Effector CD4-positive, alpha-beta T cell (primary cell): ENCODE measurements at regions not wholly inside any gene's neighbourhood (a gene's known extent, or its start where the extent isn't known, plus 50 kb on each side); places are given as distances from the start of the nearest gene placed in this dataset.

Experiments
- DNase-seq: peaks from one replicate; pipeline ENCODE4 v3.0.0-alpha.2; 2020

DNA sequence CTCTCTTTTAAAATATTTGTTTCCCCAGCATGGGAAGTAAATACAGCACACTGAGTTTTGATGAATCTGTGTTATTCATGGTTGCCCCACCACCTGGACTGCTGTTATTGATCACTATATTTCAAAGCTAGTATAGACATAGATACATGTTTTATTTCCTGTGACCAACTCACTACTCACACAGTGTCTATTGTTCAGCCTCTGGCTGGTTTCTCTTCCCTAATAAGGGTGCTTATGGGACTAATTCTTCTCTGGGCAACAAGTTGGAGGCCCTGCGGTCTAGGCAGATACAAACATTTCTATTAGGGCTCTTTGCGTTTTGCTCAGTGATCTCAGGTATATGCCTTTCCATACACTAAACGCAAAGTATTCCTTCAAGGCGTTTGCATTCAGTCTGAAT, 1191.0 kb upstream of the TMEM132C start:
- no peak for DNase-seq

DNA sequence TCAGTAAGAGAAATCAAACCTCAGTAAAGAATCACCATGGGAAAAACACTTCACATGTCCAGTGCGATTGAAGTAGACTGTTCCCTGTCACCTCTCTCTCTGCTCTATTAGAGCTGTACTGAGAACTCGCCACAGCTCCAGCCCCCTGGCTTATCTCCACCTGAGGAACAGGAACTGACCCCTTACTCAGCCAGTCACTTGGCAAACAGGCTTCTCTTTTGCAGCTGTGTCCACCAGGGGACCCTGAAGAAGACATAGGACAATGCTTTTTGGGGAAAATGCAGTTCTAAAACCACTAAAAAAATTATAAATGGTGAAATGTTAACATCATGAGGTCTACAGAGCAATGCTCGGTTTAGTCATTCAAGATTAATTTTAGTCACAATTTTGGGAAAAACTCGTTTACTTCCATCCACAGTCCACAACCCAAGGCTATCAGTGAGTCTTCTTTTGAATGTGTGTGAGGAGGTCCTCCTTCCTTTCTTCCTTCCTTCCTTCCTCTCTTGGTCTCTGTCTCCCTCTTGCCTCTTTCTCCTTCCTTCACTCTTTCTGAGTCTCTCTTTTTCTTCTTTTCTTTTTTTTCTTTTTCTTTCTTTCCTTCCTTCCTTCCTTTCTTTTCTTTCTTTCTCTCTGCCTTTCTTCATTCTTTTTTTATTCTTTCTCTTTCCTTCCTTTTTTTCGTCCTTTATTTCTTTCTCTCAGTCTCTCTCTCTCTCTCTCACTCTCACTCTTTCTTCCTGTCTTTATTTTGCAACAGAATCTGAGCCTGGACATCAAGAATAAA, 1189.5 kb upstream of the TMEM132C start:
- no peak for DNase-seq

DNA sequence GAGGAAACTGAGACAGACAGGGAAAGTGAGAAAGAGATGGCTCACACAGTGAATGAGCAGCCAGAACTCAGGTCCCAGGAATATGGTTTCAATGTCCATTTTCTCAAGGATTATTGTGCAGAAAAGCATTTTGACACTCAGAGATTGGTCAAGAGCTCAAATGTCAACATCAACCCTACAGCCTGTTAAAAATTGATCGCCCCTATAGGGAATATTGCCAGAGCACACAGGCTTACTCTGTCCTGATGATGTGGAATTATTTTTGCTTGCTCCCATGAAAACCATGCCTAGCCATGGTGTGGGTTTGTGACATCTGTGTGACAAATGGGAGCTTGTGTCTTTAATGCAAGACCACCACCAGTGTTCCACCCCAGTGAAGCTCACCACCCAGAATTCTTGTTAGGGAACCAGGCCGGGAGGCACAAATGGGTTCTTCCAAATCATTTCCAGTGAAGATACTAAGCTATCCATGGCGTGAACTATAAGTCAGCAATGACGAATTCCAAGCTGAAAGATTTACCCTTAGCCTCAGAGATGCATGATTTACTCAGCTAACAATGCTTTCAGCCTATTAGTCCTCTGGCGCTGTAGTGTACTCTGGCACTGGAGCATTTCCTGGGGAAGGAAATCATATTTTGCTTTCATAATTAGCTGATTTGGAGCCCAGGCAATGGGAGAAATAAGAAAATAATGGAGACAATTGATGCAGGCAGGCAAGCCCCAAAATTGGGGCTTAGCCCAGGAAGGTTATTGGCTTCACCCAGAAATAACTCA, 1188.2 kb upstream of the TMEM132C start:
- no peak for DNase-seq

DNA sequence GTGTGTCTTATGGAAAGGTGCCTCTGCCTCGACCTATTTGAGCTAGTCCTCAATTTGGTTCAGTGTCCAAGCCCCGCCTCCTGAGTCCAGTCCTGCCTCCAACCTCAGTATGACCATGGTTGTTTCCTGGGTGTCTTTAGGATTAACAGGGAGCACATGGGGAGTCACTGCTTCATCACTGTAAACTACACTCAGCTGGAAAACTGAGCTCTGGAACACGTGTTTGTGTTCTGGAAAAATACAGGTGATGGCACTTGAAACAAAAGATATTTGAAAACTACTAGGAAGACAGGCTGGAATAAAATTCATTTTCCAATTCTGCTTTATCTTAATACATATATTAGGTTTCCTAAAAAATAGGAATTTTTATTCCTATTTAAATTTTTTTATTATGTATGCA, 1187.3 kb upstream of the TMEM132C start:
- no peak for DNase-seq

DNA sequence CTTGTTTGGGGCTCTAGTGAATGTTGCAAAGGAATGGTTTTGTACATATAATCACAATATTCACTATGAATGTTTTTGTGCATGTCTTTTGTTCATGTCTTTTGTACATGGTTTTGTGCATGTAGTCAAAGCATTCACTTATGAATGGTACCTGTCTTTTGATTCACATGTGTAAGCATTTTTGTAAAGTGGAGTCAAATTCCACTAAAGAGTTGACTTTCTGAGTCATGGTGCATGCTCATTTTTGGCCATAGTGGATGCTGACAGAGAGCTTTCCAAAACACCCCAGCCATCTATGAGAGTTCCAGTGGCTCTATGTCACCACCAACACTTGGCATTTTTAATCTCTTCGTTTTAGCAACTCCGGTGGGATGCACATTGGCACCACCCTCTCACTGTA, 1185.9 kb upstream of the TMEM132C start:
- DNase-seq, result no peak

DNA sequence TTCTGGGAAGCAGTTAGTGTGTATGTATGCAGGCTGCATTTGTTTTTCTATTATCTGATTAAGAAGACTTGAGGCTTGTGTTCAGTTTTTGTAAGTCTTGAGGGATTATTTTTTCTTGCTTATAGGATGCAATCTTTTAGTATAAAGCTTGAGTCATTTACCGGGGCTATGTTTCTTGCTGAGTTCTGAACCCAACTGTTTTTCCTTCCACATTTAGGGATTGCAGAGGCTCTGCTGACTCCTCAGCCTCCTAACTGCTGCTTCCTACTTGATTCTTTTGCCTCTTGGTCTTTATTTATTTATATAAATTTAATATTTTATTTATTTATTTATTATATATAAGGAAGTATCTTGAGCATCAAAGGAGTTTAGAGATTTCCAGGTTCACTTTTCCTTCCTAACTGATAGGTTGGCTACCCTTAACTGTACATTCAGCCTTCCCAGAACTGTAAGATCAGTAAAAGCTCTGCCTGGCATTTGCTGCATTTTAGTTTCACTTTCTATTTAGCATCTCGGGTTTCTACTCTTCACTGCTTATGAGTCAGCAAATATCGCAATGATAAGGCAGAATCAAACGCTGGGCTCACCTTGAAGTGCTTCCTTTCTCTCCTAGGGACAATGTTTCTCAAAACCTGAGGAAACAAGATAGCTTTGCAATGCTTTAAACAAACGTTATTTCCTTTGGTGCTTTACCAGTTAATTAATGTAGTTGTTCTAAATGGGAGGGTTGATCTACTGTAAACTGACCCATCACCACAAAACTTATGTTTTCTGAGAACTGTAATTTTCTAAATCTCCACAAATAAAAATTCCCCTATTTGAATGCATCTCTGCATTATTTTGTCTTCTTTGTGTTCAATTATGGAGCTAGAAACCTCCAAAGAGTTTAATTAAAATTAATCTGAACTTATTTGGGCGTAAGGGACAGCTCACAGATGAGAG, 1183.7 kb upstream of the TMEM132C start:
- DNase-seq, result no peak

DNA sequence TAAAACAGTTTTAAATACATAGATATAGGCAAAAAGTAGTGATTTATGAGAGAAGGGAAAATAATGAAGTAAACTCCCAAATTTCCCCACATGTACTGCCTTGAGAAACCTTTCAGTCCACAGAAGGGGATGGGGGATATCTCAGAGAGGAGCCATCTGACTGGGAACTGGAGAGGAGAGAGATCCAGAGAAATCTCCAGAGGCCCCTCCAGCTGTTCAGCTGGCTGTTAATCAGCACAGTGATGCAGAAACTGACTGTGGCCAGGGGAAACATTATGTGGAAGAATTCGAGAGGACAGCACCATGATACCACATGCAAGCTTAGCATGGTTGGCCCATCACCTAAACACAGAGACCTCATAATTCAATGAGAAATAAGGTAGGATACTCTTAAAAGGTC, 1165.9 kb upstream of the TMEM132C start:
- DNase-seq, result no peak

DNA sequence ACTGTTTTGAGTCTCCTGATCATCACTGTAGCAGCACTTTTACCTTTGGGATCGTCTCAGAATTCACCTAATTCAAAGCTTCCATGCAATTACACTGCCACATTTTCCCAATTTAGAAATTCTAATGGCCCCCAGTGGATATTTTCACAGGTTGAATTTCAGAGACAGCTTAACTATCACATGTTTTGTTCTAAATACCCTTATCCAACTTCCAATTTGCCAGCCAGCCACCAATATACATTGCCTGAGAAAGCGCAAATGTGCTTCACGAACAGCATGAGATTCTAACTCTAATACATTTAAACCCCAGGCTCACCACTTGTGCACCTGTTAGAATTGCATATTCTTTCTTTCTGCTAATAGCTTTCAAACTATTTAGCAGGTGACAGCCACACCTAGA, 1160.9 kb upstream of the TMEM132C start:
- no peak for DNase-seq

DNA sequence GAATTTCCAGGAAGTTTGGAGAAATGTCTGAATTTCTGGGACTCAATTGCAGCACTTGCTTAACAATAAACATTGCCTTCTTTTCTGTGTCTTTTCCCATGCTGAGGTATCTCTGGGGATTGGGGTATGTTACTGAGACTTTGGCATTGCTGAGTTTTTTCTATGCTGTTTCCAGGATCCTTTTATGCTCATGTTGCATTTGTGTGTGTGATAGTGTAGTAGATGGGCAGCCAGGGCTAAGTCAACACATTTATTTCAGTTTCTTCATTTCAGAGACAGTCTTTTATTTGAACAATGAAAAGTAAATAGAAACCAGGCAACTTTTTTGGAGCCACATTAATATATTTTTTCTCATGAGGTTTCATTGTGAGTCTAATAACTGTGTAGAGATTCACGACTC, 1160.3 kb upstream of the TMEM132C start:
- DNase-seq, result no peak

DNA sequence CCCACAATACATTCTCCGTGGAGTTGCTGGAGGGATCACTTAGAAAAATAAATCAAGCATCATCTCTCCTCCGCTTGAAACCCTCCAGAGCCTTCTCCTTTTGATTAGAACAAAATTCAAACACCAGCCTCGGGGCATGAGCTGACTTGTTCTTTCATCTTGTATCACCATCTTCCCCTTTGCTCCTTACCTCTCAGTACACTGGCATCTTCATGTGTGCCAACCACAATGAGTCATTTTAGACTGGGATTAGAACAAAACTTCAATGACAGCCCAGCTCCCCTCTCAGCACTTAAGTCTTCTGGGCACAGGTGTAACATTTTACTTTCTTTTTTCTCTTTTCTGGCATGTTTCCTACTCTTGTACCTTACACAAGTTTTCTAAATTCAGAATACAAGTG, 1159.2 kb upstream of the TMEM132C start:
- no peak for DNase-seq

DNA sequence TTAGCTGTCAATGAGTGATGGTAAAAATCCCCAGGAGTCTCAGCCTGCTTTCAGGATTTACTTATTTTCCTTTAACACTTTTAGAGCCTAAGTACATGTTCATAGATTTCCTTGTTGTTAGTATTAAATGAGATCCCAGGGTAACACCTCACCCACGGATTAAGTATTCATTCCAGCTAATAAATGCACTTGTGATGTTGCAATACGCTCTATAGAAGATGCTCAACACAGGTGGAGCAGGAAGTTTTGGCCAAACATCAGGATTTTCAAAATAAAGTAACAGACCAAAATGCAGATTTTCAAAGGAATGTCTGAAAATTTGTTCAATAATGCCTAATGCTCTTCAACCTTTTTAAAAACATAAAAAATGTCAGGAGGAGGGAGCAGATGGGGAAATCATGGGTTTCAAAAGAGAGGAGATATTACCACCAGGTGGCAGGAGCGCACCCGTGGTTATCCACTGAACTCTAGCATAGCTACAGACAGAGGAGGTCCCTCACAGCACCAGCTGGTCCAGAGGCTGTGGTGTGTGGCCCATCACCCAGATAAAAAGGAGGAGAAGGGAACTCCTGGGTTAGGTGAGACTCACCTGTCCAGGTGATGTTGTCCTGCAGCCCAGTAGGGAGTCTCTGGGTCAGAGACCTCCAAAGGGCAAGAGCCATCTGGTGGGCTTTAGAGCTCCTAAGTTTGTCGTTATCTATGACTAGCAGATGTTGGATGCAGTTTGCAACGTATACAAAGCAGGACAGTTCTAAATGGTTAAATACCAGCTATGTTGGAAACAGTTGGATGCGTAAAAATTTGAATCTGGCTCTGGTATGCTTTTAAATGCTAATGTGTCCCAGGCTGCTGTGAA, 1158.4 kb upstream of the TMEM132C start:
- DNase-seq, result peak; percentile 9

DNA sequence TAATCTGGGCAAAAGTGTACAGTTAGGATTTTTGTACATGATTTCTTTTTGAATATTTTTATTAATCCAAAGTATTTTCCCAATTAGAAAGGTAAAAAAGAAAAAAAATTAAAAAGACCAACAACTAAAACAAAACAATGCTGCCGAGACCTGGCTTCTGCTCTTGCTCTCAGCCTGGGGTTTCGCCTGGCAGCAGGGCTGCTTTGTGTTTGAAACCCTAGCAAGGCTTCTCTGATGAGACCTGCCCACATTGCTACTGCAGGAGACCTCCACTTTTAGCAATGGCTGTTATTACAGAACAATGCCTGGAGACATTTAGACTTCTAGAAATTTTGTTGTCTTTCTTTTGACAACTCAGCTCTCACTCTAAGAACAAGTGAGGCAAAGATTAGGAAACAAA, 1153.0 kb upstream of the TMEM132C start:
- DNase-seq, result no peak

DNA sequence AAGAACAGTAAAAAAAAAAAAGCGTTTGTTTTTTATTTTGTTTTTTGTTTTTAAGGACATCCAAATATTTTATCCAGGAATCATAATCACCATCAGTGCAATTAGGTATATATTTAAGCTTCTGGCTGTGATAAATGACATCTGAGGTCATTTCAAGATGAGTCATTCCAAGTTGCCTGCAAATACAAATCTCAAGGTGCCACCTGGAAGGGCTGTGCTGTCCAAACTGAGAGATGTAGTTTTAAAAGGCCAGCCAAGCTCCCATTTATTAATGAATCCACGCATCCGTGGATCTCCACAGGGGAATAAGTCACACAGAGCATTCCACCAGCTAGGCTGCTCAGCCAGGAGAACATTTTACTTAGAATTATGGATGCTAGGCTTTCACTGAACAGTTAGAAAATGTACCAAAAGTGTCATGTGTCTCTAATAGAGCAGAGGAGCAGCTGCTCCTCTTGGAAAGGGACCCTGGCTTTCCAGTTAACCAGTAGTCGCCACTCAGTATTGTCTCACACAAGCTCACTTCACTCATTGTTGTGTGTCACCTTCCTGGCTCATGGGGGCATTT, 1151.4 kb upstream of the TMEM132C start:
- no peak for DNase-seq

DNA sequence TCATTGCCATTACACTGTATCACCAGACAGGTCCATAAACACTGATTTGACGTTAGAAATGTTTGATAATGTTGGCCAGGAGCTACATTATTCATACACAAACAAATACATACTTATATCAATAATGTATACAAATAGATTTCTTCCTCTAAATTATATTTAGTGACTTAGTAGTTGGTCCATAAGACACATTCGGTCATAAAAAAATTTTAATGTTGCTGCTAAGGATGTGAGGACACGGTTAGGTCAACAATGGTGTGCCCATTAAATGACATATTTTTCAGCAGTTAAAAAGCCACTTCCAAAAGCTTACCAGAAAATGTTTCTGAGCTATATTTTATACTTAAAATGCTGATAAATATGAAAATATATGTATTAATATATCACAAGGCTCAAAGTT, 1148.7 kb upstream of the TMEM132C start:
- no peak for DNase-seq

DNA sequence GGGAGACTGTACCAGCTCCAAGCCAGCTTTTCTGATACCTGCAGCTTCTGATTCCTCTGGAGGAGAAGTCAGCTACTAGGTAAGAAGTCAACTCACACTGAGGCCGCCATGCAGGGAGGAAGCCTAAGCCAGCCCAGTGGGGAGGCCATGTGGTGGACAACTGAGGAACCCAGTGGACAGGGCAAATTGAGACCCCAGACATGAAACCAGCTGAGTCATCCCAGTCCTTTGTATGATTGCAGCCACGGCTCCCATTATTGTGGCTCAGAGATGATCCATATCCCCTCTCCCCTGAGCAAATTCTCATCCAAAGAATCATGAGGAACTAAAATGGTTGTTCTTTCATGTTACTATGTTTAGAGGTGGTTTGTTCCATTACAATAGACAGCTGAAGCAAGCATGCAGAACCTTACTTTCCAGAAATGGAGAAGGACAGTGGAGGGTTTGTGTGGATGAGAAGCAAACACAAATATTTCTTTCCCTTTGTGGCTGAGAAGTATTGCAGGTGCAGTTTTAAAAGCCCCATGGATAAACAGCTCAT, 1147.3 kb upstream of the TMEM132C start:
- DNase-seq, result no peak

DNA sequence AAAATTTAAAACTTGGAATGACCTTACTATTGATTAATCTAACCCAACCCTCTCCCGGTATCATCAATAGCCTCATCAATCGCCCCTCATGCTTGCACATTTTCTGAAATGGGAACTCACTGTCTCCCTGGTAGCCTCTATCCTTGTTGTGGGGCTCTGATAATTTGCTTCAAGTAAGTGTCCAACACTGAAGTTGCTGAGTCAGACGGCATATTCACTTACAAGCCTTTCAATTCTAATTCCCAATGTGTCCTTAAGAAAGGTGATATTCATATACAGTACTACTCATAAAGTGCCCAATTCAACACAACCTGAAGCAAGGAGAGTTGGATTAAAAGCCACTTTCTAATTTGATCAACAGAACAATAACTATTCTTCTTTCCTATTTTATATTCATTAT, 1146.1 kb upstream of the TMEM132C start:
- DNase-seq, result no peak

DNA sequence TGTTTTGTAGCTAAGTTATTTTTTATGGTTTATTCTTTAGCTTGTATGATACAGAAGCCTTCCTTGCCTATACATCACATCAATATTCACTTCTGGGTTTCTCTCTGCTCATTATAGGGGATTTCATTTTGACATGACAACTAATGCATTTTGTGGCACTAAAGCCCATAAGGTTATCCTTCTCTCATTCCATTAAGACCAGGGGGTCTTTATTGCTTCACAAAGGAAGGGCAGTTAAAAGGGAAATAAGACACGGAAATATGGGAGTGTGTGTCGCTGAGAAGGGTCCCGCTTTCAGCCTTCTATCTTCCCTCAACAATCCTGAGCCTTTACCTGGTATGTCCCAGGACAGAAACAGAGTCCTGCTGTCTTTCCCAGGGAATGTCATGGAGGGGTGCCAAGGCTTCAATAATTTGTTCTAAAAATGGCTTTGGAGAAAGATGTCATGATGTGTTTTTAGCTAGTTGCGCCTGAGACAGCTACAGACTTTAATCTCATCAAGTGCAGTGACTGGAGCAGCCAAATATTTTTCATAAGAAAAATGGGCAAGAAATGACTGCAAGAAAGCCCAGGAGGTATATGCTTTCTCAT, 1145.4 kb upstream of the TMEM132C start:
- no peak for DNase-seq

DNA sequence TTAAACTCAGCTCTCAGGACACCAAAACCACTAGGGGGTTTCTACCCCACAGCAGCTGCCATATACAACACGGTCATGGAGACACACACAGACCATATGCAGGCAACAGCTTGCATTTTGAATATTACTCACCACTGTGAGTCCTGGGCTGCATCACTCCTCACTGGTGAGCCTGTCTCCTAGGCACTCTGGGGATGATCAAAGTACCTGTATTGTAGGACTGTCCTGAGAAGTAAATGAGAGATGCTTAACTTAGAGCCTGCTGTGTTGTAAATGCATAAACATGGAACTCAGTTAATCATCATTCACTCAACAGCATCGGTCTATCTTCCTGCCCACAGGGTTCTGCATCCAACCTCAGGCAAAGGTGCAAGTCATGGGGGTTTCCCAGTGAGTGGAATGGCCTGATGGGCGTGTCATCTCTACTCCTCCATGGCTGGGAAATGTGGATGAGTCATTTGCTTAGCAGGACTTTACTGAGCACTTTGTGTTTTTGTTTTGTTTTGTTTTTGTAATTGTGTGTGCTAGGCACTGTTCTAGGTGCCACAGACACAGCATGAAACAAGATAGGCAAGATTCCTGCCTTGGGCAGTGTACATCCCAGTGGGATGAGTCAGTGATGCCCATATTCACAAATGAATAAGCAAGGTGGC, 1141.2 kb upstream of the TMEM132C start:
- no peak for DNase-seq

DNA sequence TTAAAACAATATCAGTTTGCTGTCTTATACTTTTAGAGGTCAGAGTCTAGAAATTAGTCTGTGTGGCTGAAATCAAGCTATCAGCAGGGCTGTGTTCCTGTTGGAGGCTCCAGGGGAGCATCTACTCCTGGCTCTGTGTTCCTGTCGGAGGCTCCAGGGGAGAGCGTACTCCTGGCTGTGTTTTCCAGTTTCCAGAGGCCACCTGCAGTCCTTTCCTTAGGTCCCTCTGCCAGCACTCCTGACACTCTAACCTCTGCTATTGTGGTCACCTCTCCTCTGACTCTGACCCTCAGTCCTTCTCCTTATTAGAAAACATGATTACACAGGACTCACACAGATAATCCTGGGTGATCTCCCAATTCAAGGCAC, 1140.7 kb upstream of the TMEM132C start:
- DNase-seq, result no peak

DNA sequence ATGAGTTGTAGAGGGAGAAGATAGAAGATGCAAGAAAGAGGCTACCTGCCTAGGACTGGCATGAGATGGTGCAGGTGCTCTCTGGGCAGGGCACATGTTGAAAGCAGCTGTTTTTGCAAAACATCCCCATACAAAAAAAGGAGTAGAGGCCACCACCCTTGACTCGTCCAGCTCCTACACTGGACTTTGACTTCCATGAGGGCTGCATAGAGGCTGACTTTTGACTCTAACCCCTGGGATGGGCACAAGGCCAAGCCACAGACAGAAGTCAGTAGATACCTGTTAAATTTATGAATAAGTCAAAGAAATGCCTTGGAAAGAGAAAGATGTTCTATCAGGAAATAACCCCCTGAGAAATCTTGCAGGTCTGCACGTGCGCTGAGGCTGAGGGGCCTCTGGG, 1139.1 kb upstream of the TMEM132C start:
- DNase-seq, result no peak
